SK-N-SH treated with all-trans-retinoic acid at 6 μM for 48 hours (cell line): ENCODE measurements at regions not wholly inside any gene's neighbourhood (a gene's known extent, or its start where the extent isn't known, plus 50 kb on each side); places are given as distances from the start of the nearest gene placed in this dataset.

Source experiments
- GLIS3 ChIP-seq: fragments of 250-450 bp; sonication (Bioruptor Pico); IDR thresholded peaks from 2 replicates; pipeline ENCODE4 v1.5.0; 2020; ENCODE audit warnings: mild to moderate bottlenecking, moderate library complexity
- PPARA ChIP-seq: fragments of 250-450 bp; sonication (Bioruptor Pico); IDR thresholded peaks from 2 replicates; pipeline ENCODE4 v1.5.0; 2020; ENCODE audit warnings: mild to moderate bottlenecking, borderline replicate concordance
- TOX ChIP-seq: fragments of 250-450 bp; sonication (Bioruptor Pico); IDR thresholded peaks from 2 replicates; pipeline ENCODE4 v1.8.0; 2021; ENCODE audit warnings: mild to moderate bottlenecking, moderate library complexity, borderline replicate concordance
- ZFP3 ChIP-seq: fragments of 250-450 bp; sonication (Bioruptor Pico); IDR thresholded peaks from 2 replicates; pipeline ENCODE4 v1.5.0; 2020; ENCODE audit warnings: mild to moderate bottlenecking, moderate library complexity
- ZFP30 ChIP-seq: fragments of 450-650 bp; formaldehyde crosslinking; IDR thresholded peaks from 2 replicates; pipeline ENCODE4 v1.5.0; 2022; ENCODE audit warnings: mild to moderate bottlenecking, moderate library complexity
- ZNF70 ChIP-seq: fragments of 450-650 bp; formaldehyde crosslinking; IDR thresholded peaks from 2 replicates; pipeline ENCODE4 v1.5.0; 2020; ENCODE audit warnings: mild to moderate bottlenecking, moderate library complexity
- ZNF8 ChIP-seq: fragments of 450-650 bp; formaldehyde crosslinking; IDR thresholded peaks from 2 replicates; pipeline ENCODE4 v1.5.0; 2020; ENCODE audit warnings: mild to moderate bottlenecking, moderate library complexity
- TF ChIP-seq, protein P1 (sequence below): fragments of 250-450 bp; sonication (Bioruptor Pico); IDR thresholded peaks from 2 replicates; pipeline ENCODE4 v1.8.0; 2021; ENCODE audit warnings: low read depth, mild to moderate bottlenecking, moderate library complexity, borderline replicate concordance
- TF ChIP-seq, protein P2 (sequence below): fragments of 250-450 bp; sonication (Bioruptor Pico); IDR thresholded peaks from 2 replicates; pipeline ENCODE4 v1.8.0; 2020; ENCODE audit warnings: mild to moderate bottlenecking, moderate library complexity, borderline replicate concordance
- TF ChIP-seq, protein P3 (sequence below): fragments of 250-450 bp; sonication (Bioruptor Pico); IDR thresholded peaks from 2 replicates; pipeline ENCODE4 v1.5.0; 2020; ENCODE audit warnings: mild to moderate bottlenecking, moderate library complexity
- TF ChIP-seq, protein P4 (sequence below): fragments of 250-450 bp; sonication (Bioruptor Pico); IDR thresholded peaks from 2 replicates; pipeline ENCODE4 v1.5.1; 2021; ENCODE audit warnings: mild to moderate bottlenecking, moderate library complexity

DNA sequence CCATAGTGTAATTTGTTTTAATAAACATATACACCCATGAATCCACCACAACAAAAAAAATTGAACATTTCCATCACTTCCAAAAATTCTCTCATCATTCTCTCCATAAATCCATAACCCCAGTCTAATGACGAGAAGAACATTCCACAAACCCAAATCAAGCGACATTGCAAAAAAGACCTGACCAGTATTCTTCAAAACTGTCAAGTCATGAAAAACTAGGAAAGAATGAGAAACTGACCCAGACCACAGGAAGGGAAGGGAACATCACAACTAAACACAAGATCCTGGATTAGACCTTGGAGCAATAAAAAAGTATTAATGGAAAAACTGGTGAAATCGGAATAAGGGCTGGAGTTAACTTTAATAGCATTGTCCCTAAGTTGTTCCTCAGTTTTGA lies 141.3 kb upstream of the SLC35G4 start:
- TF ChIP-seq PPARA (CRISPR knock-in tag) (no peak), GLIS3 (CRISPR knock-in tag) (no peak), ZNF70 (CRISPR knock-in tag) (no peak), ZFP3 (CRISPR knock-in tag) (no peak), ZNF8 (CRISPR knock-in tag) (no peak), ZFP30 (CRISPR knock-in tag) (no peak), TOX (CRISPR knock-in tag) (no peak)
- TF ChIP-seq, protein P1, sequence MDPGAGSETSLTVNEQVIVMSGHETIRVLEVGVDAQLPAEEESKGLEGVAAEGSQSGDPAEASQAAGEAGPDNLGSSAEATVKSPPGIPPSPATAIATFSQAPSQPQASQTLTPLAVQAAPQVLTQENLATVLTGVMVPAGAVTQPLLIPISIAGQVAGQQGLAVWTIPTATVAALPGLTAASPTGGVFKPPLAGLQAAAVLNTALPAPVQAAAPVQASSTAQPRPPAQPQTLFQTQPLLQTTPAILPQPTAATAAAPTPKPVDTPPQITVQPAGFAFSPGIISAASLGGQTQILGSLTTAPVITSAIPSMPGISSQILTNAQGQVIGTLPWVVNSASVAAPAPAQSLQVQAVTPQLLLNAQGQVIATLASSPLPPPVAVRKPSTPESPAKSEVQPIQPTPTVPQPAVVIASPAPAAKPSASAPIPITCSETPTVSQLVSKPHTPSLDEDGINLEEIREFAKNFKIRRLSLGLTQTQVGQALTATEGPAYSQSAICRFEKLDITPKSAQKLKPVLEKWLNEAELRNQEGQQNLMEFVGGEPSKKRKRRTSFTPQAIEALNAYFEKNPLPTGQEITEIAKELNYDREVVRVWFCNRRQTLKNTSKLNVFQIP = no peak
- TF ChIP-seq, protein P2, sequence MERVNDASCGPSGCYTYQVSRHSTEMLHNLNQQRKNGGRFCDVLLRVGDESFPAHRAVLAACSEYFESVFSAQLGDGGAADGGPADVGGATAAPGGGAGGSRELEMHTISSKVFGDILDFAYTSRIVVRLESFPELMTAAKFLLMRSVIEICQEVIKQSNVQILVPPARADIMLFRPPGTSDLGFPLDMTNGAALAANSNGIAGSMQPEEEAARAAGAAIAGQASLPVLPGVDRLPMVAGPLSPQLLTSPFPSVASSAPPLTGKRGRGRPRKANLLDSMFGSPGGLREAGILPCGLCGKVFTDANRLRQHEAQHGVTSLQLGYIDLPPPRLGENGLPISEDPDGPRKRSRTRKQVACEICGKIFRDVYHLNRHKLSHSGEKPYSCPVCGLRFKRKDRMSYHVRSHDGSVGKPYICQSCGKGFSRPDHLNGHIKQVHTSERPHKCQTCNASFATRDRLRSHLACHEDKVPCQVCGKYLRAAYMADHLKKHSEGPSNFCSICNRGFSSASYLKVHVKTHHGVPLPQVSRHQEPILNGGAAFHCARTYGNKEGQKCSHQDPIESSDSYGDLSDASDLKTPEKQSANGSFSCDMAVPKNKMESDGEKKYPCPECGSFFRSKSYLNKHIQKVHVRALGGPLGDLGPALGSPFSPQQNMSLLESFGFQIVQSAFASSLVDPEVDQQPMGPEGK (CRISPR knock-in tag) = no peak
- TF ChIP-seq, protein P3, sequence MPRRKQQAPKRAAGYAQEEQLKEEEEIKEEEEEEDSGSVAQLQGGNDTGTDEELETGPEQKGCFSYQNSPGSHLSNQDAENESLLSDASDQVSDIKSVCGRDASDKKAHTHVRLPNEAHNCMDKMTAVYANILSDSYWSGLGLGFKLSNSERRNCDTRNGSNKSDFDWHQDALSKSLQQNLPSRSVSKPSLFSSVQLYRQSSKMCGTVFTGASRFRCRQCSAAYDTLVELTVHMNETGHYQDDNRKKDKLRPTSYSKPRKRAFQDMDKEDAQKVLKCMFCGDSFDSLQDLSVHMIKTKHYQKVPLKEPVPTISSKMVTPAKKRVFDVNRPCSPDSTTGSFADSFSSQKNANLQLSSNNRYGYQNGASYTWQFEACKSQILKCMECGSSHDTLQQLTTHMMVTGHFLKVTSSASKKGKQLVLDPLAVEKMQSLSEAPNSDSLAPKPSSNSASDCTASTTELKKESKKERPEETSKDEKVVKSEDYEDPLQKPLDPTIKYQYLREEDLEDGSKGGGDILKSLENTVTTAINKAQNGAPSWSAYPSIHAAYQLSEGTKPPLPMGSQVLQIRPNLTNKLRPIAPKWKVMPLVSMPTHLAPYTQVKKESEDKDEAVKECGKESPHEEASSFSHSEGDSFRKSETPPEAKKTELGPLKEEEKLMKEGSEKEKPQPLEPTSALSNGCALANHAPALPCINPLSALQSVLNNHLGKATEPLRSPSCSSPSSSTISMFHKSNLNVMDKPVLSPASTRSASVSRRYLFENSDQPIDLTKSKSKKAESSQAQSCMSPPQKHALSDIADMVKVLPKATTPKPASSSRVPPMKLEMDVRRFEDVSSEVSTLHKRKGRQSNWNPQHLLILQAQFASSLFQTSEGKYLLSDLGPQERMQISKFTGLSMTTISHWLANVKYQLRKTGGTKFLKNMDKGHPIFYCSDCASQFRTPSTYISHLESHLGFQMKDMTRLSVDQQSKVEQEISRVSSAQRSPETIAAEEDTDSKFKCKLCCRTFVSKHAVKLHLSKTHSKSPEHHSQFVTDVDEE = no peak
- TF ChIP-seq, protein P4, sequence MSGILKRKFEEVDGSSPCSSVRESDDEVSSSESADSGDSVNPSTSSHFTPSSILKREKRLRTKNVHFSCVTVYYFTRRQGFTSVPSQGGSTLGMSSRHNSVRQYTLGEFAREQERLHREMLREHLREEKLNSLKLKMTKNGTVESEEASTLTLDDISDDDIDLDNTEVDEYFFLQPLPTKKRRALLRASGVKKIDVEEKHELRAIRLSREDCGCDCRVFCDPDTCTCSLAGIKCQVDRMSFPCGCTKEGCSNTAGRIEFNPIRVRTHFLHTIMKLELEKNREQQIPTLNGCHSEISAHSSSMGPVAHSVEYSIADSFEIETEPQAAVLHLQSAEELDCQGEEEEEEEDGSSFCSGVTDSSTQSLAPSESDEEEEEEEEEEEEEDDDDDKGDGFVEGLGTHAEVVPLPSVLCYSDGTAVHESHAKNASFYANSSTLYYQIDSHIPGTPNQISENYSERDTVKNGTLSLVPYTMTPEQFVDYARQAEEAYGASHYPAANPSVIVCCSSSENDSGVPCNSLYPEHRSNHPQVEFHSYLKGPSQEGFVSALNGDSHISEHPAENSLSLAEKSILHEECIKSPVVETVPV = no peak
